ENCODE measurements at regions not wholly inside any gene's neighbourhood (a gene's known extent, or its start where the extent isn't known, plus 50 kb on each side); places are given as distances from the start of the nearest gene placed in this dataset.
A peak's percentile ranks its signal among the peaks of the same experiment; 100 is the strongest.

GRCh38 chr7:95693551-95694333 lies 78.6 kb upstream of the DYNC1I1 start:
- DNase-seq (ENCODE audit: low read depth, low spot score), result no peak
- in situ Hi-C loops (cut with HindIII; ENCODE audit: low sequenced_read_pairs), result no loop called here
- no peak overlapping the region for H3K4me3 ChIP-seq (ENCODE audit: low read depth, low read length)

GRCh38 chr7:95691464-95691863 lies 80.9 kb upstream of the DYNC1I1 start:
- TF ChIP-seq CTCF (IDR thresholded peaks at IDR 0.05; ENCODE audit: low read depth, low read length), result no peak
- in situ Hi-C loops (cut with HindIII; ENCODE audit: low sequenced_read_pairs), result no loop called here
- no peak for DNase-seq (ENCODE audit: low read depth, low spot score)
- H3K4me3 ChIP-seq (ENCODE audit: low read depth, low read length), result no peak overlapping the region

More at GRCh38 chr7:95693551-95694333, 78.6 kb upstream of the DYNC1I1 start:
- TF ChIP-seq CTCF (IDR thresholded peaks at IDR 0.05; ENCODE audit: low read depth, low read length), result no peak

GRCh38 chr7:95690367-95690947 lies 81.9 kb upstream of the DYNC1I1 start:
- DNase-seq (ENCODE audit: low read depth, low spot score), result peak; percentile 70
- H3K4me3 ChIP-seq (ENCODE audit: low read depth, low read length), result no peak overlapping the region
- in situ Hi-C loops (cut with HindIII; ENCODE audit: low sequenced_read_pairs), result no loop called here
- TF ChIP-seq CTCF (IDR thresholded peaks at IDR 0.05; ENCODE audit: low read depth, low read length), result peak; percentile 45

- no peak for TF ChIP-seq CTCF (IDR thresholded peaks at IDR 0.05; ENCODE audit: low read depth, low read length)
- in situ Hi-C loops (cut with HindIII; ENCODE audit: low sequenced_read_pairs), result no loop called here
Observed at GRCh38 chr7:95688931-95689495, 83.3 kb upstream of the DYNC1I1 start.

GRCh38 chr7:95687759-95688343 lies 84.5 kb upstream of the DYNC1I1 start:
- TF ChIP-seq CTCF (IDR thresholded peaks at IDR 0.05; ENCODE audit: low read depth, low read length), result peak; percentile 40
- DNase-seq (ENCODE audit: low read depth, low spot score), result peak; percentile 30
- in situ Hi-C loops (cut with HindIII; ENCODE audit: low sequenced_read_pairs), result no loop called here
- no peak overlapping the region for H3K4me3 ChIP-seq (ENCODE audit: low read depth, low read length)

More at GRCh38 chr7:95688931-95689495, 83.3 kb upstream of the DYNC1I1 start:
- peak; percentile 40 for DNase-seq (ENCODE audit: low read depth, low spot score)
- no peak overlapping the region for H3K4me3 ChIP-seq (ENCODE audit: low read depth, low read length)

- TF ChIP-seq CTCF (IDR thresholded peaks at IDR 0.05; ENCODE audit: low read depth, low read length), result peak; percentile 39
- in situ Hi-C loops (cut with HindIII; ENCODE audit: low sequenced_read_pairs), result no loop called here
- no peak overlapping the region for H3K4me3 ChIP-seq (ENCODE audit: low read depth, low read length)
- peak; percentile 65 for DNase-seq (ENCODE audit: low read depth, low spot score)
Observed at GRCh38 chr7:95686109-95686508, 86.2 kb upstream of the DYNC1I1 start.

All from astrocyte of the spinal cord (primary cell).